Umbilical cord (tissue), 1 donor: ENCODE measurements at regions not wholly inside any gene's neighbourhood (a gene's known extent, or its start where the extent isn't known, plus 50 kb on each side); places are given as distances from the start of the nearest gene placed in this dataset.
"Not testable (repeated sequence)": the region's sequence is repeated elsewhere in the genome, so short reads cannot be mapped to it uniquely, and the experiment has no call there.

ENCODE experiments used
- DNase-seq: peaks from one replicate; pipeline ENCODE4 v3.0.0-alpha.2; 2015; ENCODE audit warnings: low spot score

DNA sequence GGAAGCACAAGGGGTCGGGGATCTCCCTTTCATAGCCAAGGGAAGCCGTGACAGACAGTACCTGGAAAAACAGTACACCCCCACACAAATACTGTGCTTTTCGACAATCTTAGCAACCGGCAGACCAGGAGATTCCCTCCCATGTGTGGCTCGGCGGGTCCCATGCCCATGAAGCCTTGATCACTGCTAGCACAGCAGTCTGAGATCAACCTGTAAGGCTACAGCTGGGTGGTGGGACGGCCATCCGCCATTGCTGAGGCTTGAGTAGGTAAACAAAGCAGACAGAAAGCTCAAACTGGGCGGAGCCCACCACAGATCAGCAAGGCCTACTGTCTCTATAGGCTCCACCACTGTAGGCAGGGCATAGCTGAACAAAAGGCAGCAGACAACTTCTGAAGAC lies 180.2 kb upstream of the SOX6 start:
- no peak for DNase-seq

DNA sequence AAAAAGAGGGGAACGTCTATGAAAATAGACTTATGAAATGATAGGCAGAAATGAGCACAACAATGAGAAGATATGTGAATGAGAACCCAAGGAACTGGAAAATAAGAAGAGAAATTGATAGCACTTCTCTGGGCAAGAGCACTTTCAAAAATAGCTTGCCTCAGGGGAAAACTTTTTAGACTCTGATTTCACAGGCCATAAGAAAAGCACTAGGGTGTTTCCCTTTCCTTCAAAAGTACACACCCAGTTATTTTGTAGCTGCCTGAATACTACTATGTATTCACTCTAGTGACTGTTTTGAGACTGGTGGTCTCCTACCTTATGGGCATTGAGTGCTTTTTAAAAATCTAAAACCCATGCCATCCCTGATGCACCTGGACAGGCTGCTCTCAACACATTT lies 172.3 kb upstream of the SOX6 start:
- DNase-seq, result no peak

DNA sequence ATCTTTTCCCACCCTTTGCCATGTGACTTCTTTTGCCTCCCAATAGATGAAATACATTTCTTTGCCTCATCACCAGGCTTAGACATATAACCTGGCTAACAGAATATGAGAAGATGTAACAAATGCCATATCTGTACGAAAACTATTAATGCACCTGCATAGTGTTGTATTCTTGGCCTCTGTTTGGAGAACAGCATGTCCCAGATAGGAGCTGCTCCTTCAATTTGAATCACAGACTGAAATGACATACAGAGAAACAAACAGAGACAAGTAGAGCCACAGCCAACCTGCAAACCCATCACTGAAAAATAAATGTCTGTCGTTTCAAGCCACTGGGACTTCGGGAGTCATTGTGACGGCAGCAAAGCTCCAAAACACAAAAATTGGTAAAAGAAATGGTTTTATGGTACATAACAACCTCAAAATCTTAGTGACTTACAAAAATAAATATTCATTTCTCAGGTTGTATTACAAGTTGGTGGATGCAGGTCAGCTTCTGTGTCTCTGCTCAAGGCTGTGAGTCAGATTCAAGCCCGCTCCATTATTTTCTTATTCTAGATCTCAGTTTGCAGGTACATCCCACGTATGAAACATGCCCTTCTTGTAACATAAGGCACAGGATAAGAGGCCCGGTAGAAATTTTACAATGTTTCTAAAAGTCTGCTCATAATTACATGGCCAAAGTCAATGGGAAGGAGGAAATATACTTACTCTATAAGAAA lies 171.3 kb upstream of the SOX6 start:
- DNase-seq, result no peak

DNA sequence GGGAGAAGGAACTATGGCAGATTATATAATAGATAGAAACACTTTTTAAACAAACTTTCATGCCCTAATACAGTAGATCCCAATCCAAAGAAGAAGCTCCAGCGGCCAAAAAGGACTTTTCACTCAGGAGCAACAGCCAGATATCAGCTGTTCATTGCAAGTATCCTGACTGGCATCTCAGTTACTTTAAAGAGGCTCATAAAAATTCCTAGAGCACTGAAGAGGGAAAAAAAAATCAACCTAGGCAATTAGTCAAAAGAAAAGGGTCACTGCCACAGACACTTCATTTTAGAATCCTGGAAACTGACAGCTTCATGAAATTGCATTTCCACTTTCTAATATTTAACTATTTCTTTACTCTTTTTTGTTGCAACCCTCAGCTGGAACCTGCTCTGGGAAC lies 170.6 kb upstream of the SOX6 start:
- DNase-seq, result peak; percentile 19

DNA sequence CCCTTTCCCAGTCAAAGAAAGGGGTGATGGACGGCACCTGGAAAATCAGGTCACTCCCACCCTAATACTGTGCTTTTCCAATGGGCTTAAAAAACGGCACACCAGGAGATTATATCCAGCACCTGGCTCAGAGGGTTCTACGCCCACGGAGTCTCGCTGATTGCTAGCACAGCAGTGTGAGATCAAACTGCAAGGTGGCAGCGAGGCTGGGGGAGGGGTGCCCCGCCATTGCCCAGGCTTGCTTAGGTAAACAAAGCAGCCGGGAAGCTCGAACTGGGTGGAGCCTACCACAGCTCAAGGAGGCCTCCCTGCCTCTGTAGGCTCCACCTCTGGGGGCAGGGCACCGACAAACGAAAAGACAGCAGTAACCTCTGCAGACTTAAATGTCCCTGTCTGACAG lies 164.4 kb upstream of the SOX6 start:
- not testable (repeated sequence) for DNase-seq

DNA sequence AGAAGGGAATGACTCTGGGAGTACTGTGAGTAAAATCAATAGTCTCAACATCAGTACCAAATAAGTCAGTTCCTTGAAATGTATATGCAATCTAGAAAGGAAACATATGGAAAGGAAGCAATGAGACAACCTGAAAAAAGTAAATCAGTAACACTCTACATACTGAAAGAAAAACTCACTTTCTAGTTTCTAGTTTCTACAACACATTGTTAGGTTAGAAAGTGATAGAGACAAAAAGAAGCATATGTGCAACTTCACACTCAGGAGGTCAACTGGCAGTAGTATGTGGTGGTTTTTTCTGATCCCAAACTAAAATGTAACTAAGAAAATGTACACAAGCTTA lies 156.5 kb upstream of the SOX6 start:
- DNase-seq, result no peak

DNA sequence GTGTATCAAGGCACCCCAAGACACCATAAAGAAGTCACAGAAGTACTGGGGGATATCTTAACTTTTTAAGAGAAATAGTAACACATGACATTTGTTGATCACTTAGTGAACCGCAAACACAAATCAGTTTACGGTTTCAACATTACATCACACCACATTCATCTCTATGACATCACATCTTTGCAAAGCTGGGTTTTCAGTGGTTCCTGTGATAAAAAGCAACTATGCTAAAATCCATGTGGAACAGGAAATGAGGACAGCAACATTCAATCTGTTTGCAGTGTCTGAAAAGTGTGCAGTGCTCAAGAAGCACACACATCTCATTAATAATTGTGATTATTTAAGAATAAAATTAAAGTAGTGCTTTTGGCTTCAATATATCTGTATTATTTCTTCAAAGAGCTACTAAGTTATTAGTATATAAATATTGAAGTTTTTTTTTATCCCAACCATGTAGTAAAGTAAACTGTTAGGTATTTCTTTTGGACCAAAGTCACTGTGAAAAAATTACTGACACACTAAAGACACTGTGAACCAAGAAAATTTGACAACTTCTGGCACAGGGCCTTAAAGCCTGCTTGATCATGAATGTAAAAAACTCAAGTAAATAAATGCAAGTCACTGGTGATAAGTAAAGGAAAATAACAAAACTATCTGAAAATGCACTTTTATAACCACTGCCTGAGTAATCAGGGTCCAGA lies 156.0 kb upstream of the SOX6 start:
- no peak for DNase-seq

DNA sequence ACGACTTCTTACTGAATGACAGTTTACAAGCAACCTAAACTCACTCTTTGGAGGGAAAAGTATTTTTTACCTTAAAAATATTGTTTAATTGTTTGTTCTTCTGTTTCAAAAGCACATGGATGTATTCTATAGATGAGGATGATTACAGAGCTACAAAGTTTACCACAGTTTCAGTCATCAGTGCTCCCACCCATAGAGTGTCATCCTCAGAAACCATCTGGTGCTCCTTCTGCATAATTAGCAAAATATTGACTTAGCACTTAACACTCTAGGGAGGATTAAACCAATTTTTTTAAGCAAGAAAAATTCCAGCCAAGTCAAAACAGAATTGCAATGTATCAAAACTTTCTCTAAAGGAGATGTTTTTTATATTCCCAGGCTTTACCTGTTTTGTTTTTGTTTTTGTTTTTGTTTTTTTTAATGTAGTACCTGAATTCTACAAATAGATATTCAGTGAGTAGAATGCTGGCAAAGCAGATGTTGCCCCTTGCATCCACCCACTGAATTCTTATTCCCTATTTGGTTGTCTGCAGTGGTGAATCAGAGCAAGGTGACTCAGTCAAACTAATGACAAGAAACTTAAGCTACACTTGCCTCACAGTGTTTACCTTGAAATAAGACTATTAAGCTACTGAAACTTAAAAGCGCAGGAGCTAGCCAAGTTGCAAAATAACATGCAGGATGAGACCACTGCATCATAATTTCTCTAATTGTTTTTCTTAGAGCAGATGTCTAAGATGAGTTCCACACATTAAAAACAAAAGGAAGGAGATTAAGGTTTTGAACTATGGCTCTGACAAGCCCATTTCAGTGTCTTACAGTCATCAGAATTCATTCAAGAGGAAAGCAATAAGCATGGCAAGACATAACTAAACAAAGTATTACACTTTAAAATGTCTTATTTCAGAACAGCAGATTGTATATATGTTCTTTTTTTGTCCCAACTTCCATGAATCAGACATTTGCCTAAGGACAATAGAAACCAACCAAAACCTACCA lies 155.1 kb upstream of the SOX6 start:
- peak; percentile 28 for DNase-seq

DNA sequence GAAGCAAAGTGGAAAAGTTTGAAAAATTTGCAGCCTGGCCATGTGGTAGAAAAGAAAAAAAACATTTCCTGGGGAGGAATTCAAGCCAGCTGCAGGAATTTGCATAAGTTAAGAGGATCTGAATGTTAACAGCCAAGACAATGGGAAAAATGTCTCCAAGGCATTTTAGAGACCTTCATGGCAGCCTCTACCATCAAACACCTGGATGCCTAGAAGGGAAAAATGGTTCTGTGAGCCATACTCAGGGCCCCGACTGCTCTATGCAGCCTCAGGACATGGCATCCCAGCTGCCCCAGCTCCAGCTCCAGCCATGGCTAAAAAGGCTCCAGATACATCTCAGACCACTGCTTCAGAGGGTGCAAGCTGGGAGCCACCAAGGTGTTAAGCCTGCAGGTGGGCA lies 149.1 kb upstream of the SOX6 start:
- DNase-seq, result no peak

DNA sequence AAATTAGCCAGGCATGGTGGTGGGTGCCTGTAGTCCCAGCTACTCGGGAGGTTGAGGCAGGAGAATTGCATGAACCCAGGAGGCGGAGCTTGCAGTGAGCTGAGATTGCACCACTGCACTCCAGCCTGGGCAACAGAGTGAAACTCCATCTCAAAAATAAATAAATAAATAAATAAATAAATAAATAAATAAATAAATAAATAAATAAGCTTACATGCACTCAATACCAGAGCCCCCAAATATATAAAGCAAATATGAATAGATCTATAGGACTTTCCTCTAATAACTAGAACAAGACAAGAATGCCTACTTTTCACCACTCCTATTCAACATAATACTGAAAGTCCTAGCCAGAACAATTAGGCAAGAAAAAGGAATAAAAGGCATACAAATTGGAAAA lies 147.5 kb upstream of the SOX6 start:
- not testable (repeated sequence) for DNase-seq

DNA sequence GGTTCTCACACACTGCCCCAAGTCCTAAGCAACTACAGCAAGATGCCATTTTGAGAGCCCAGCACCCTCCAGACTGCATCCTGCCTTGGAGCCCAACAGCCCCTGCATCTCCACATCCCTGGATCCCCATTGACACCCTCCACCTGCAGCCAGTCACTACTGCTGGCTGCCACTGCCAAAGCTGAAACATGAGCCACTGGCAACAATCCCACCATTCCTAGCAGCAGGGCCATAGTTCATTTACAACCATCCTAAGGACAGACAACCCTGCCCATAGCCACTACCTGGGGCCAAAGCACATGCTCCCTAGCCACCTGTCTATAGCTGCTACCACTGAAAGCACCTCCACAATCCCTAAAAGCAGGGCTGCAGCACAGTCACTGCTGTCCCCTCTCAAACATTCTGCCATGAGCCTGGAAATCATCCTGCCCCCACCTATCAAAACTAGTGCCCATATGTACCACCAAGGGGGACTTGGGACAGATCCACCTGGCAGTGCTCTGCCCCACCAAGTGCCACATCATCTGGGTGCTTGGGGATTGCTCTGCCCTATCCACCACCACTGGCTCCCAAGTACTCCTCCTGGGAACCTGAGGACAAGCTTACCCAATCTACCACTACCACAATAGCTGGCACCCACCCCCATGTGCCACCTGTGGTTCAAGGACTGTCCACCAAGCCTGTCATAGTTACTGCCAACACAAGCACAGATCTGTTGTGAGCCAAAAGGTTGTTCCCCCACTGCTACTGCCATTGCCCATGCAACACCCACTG lies 138.8 kb upstream of the SOX6 start:
- no peak for DNase-seq

DNA sequence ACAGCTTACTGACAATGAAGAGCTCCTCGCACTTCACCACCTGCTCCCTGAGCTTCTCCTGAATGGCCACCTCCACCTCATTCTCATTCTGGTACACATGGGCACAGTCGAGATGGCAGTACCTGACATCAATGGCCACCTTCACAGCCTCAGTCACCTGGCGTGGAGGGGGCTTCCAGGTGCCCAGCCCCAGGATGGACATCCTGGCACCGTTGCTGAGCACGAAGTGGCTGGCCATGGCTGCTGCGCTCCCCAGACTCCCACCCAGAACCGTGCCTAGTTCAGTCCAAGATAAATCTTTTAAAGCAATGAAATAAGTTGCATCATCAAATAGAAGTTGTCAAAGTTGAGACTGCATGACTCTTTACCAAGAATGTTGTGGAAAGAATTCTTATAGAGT lies 128.1 kb upstream of the SOX6 start:
- DNase-seq, result no peak

DNA sequence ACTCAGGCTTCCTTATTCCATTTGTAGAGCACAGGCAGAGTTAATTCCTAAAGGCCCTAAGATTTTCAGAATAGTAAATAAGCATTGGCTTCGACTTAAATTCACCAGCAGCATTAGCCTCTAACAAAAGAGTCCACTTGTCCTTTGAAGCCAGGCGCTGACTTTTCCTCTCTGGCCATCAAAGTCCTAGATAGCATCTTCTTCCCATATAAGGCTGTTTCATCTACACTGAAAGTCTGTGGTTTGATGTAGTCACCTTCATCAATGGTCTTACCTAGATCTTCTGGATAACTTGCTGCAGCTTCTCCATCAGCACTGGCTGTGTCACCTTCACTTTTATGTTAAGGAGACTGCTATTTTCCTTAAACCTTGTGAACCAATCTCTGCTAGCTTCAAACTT lies 118.3 kb upstream of the SOX6 start:
- no peak for DNase-seq

DNA sequence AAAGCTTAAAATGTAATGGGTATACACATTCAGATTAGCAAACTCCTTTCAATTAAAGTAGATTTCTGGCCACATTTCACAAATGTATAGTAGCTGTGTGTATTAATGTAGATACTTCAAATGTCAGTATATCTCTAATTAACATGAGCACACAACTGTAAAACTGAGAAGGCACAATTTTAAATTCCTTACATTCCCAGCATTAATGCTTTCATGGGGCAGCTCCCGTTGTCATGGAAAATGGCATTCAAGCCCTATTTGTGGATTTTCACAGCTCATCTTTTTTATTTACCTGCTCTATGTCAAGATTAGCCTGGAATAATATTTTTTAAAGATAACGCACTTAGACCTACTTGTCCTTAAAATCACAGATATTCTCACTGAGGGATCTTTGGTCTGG lies 113.6 kb upstream of the SOX6 start:
- DNase-seq, result peak; percentile 35

DNA sequence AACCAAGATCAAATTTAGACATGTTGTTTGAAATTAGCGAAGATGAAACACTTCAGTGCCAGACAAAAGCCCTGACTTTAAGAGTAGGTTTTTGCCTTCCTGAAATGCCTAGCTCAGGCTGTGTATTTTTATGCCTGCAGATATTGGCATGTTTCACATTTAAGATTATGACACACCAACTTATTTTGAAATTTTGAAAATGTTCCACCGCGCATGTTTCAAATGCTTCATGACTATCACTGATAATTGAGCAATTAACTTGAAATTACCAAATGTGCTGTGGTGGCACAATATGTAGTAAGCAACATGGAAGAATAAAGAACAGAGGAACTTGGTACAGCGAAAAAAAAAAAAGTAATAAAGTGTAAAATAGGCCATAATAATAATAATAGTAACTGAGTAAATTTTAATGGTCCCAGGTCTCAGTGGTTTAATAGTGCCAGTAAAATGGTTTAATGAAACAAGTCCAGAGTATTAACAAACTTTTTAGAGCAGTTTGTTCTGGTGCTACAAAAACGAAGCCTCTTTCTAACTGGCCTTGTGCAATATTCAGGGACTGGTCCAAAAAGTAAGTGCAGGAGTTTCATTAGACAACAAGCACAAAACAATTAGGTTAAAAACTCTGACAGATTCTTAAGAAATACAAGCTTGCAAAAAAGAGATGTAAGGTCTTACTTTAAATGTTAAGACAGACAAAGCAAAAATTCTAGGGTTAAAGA lies 112.5 kb upstream of the SOX6 start:
- peak; percentile 26 for DNase-seq

DNA sequence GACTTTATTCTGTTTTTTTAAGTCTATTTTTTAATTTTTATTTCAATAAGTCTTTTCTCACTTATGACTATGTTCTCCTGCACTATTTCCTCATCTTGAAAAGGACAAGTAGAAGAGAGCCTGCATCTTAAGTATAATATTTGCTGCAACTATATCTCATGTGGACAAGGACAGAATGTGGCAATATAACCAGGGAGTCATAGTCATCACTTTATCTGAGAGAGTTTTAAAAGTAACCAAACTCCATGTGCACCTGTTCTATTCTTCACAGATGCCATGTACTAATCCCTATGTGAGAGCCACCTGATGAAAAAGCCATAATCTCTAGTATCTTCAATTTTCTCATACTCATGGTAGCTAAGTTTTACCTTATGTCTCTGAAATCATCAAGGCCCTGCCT lies 104.2 kb upstream of the SOX6 start:
- DNase-seq, result no peak

DNA sequence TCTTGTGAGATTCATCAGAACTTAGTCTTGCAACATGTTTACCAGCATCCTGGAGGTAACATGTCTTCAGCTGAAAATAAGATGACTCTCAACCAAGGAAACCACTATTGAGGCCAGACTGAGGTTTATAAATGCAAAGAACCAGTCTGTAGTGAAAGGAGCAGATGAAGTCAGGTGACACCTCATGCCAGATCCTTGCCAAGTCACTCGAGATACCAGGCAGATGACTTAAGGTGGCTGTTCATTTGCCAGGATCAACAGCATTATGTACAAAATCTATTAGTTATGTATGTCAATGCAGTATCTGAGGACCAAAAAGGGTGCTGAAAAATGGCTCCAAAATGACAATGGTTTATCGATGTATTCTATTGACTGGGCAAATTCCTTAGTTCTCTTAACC lies 100.0 kb upstream of the SOX6 start:
- DNase-seq, result no peak

DNA sequence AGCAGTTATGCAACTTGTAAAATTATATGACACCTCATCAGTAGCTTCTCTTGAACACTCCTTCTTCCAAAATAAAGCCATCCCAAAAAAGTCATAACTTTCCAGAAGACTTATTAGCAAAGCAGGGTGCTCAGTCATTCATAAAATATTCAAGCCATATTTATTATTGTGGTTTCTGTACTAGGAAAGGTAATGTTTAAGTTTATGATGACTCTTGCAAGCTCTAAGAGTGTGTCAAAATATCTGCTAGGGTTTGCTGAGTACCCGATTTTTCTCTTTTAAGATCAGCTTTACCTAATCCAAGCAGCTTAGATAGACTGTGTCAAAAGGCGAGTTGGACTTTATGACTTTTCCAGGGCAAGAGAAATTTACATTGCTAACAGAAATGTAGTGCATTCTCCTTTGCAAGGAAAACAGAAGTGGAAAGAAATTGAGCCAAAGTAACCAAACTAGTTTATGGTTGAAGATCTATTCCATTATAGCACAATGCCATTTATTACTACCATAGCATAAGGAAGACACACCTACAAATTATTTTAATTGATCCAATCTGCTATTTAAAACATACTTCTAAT lies 98.0 kb upstream of the SOX6 start:
- DNase-seq, result peak; percentile 85

DNA sequence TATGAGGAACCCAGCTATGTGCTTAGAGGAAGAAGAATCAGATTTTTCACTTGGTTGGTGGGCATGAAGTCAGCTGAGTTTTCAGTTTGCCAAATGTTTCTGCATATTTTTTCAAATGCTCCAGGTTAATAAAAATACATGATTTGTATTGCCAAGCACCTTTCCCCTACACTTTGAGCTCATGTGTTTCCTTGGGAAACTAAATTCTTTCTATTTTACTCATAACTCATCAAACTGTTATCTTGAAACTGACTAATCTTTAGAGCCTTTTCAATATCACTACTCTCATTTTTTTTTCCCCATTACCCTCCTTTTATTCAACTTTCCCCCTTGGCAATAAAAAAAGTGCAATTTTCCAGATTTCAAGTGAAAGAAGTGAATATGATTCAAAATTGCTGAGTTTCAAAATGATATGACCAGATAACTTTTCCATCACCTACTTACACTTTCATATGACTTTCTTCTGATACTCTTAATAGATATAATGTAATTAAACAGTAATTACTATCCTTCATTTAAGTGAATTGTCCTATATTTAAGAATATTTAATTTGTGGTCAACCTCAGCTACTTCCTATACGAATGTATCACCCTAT lies 91.9 kb upstream of the SOX6 start:
- peak; percentile 20 for DNase-seq

DNA sequence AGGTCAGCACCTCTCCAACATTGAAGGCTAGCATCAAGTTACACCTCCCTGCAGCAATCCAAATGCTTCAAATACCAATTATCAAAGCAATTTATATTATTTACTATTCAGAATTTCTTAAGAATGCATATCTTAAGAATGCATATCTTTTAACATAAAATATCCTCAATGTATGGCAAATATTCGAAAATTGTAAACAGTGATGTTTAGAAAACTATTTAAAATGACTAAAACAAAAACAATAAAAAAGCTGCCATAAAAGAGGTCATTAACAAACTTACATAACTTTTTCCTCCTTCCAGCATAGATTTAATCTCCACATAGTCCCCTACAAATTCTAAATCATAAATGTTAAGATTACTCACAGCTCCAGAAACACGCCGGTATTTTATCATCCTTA lies 85.1 kb upstream of the SOX6 start:
- DNase-seq, result no peak
